ENCODE measurements at regions not wholly inside any gene's neighbourhood (a gene's known extent, or its start where the extent isn't known, plus 50 kb on each side); places are given as distances from the start of the nearest gene placed in this dataset.

DNA sequence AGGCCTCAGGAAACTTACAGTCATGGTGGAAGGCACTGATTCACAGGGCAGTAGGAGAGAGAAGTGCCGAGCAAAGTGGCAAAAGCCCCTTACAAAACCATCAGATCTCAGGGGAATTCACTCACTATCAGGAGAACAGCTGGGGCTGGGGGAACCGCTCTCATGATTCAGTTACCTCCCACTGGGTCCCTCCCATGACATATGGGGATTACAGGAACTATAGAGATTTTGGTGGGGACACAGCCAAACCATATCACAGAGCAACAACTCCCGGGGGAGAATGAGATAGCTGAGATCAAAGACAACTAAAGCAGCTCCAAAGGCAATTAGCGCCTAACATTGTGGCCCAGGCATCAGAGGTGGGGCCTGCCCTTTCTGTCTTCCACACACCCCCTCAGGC lies 85.4 kb upstream of the VOPP1 start:
- TF ChIP-seq, protein P1, sequence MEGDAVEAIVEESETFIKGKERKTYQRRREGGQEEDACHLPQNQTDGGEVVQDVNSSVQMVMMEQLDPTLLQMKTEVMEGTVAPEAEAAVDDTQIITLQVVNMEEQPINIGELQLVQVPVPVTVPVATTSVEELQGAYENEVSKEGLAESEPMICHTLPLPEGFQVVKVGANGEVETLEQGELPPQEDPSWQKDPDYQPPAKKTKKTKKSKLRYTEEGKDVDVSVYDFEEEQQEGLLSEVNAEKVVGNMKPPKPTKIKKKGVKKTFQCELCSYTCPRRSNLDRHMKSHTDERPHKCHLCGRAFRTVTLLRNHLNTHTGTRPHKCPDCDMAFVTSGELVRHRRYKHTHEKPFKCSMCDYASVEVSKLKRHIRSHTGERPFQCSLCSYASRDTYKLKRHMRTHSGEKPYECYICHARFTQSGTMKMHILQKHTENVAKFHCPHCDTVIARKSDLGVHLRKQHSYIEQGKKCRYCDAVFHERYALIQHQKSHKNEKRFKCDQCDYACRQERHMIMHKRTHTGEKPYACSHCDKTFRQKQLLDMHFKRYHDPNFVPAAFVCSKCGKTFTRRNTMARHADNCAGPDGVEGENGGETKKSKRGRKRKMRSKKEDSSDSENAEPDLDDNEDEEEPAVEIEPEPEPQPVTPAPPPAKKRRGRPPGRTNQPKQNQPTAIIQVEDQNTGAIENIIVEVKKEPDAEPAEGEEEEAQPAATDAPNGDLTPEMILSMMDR (conservative IDR thresholded peaks at IDR 0.05; ENCODE audit: low read length), result no peak
- no peak for TF ChIP-seq EZH2phosphoT487 (IDR thresholded peaks at IDR 0.05; ENCODE audit: borderline replicate concordance)

All from Loucy (cell line).